GM19328 (cell line): ENCODE measurements at regions not wholly inside any gene's neighbourhood (a gene's known extent, or its start where the extent isn't known, plus 50 kb on each side); places are given as distances from the start of the nearest gene placed in this dataset.
"Not testable (repeated sequence)": the region's sequence is repeated elsewhere in the genome, so short reads cannot be mapped to it uniquely, and the experiment has no call there.

Experiments
- ATAC-seq: cut with Tn5 transposase; IDR thresholded peaks from one replicate; pipeline ENCODE4 v1.9.1; 2021; ENCODE audit warnings: mild to moderate bottlenecking, moderate library complexity; ENCODE audit not compliant: unreplicated experiment

DNA sequence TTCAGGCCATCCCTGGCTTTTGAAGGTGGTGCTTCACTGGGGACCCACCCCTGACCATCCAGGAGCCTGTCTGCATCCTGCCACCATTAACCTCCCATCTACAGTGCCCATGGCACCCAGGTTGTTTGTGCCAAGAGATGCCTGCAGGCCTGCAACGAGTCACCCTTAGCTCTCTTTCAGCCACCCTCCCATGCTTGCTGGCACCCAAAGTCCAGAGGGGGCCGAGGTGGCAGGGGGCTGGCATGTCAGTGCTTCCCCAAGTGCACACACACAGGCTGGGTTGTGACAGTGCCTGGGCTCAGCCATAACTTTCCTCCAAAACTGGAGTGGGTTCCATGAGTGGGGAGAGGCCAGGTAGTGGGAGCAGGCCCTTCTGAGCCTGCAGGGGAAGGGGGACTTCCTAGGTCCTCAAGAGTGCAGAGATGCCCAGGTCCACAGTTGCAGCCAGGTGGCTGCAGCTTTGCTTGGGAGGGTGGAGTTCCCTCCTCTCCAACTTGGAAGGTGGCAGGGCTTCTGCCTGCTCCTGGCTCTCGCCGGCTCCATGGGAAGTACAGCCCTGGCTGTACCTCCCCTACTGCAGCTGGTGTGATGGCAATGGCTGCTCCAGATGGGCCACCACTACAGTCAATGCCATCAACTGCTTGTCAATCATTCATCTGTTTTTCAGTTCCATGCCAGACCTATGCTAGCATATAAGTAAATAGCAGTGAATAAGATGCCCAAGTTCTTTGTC, 235.9 kb upstream of the GIMD1 start:
- no peak for ATAC-seq

DNA sequence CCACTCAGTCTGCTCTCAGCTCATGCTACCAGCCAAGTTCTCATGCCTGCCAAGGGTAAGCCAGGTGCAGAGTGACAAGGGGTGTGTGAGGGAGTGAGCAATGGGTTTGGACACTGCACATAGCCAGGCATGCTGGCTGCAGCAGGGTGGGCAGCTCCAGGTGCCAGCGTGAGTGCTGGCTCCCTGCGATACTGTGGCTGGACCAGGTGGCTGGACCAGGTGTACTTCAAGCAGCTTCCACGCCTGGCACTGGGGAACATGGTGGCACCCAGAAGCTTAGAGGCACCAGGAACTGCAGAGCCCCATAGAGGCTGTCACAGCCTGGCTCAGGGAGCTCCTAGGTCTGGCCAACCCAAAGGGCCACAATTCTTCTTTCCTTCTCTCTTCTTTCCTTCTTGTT, 234.9 kb upstream of the GIMD1 start:
- no peak for ATAC-seq

DNA sequence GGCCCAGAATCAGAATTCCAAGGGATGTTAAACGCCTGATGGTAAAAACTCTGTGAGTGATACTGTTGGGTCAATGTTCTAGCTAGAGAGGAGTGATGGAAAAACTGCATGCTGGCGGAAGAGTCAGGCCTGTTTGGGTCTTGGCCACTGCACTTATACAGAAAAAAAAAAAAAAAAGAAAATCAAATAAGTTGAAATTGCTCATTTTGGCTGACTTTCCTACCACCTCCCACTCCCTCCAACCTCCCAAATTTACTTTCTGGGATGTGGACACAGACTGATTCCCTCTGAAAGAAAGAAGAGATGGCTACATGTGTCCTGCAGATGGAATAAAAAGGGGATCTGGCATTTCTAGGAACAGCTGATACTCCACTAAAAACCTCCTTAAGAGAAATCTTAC, 234.1 kb upstream of the GIMD1 start:
- no peak for ATAC-seq

DNA sequence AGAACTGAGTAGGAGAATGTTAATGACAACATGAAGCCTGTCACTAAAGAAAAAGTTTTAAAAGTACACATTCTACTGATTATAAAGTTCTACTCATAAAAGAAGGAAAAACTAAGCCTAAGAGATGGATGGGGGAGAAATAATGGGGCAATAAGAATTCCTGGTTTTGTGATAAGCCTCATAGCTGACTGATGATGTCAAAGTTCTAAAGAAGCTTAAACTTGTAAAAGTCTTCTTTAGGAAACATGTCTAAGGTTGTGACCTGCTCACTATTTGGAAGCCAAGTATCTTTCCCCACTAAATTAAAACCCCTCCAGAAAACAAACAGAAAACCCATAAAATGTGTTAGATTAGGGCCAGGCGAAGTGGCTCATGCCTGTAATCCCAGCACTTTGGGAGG, 232.9 kb upstream of the GIMD1 start:
- ATAC-seq = no peak

DNA sequence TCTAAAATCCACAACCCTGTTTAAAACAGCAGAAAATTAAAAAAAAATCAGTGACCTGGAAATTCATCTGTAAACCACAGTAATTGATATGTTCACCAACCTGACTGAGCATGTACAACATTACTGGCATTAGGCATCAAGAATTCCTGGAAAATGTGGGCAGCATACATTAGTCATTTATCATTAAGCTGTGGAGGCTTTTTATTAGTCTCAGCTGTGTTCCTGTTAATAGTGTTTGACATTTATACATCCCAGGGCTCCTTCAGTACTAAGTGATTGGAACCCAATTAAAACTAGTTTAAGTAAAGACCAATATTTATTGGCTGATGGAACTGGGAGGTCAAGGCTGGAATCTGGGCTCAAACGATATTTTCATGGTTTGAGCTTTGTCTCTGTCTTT, 227.3 kb upstream of the GIMD1 start:
- ATAC-seq = no peak

DNA sequence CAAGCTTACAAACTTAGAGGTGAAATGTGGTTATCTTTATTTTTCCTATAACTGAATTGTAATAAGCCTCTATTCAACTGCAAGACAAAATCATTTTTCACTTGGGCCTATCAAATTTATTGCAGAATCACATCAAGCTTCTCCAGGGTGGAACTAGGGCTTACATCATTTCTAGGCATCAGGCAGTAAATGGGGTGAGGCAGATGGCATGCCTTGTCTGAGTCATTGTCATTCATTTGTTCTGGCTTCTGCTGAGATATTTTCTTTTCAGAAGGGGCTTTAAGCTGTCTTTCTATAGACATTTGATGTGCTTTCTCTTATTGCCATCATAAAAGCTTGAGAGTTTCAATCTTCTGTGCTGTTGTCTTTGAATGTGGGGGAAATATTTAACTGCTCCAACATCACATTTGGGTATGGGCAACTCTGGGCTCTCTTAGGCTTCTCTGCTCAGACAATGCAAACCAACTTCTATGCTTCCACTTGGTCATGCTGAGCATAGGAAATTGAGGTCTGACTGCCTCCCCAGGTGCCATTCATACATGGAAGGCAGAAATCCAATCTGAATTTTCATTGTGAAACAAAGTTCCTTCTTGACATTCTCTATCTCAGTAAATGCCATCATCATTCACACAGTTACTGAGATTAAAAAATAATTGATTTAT, 225.8 kb upstream of the GIMD1 start:
- no peak for ATAC-seq

DNA sequence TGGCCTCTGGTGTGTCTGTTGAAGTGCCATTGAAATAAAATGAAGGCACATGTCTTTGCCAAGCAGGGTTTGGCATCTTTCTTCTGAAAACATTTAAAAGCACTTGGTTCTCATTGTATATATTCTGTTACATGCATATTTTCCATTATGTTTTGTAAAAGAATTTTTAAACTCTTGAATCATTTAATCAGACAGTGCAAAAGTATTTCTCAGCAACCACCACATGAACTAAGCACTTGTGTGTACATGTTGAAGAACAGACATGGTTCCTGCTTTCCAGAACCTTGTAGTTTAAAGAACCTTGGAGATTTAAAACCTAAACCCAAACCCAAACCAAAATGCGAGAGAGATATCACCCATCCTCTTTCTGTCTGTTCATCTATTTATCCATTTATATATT, 220.3 kb upstream of the GIMD1 start:
- no peak for ATAC-seq

DNA sequence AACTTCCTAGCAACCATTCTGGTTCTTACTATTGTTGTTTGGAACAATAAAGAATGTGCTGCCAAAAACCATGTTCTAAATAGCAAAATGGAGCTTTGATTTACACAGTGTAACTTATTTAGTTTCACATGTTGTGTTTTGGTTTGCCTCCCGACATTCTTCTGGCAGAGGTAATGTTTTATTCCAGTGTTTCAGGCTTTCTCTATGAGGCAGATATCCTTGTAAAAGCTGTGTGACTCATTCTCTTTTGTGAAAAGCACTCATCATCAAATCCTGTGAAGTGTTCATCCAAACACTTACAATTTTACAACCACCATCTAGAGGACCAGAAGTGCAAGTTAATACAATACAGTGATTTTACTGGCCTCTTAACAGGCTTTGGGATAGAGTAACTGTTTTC, 219.0 kb upstream of the GIMD1 start:
- no peak for ATAC-seq

DNA sequence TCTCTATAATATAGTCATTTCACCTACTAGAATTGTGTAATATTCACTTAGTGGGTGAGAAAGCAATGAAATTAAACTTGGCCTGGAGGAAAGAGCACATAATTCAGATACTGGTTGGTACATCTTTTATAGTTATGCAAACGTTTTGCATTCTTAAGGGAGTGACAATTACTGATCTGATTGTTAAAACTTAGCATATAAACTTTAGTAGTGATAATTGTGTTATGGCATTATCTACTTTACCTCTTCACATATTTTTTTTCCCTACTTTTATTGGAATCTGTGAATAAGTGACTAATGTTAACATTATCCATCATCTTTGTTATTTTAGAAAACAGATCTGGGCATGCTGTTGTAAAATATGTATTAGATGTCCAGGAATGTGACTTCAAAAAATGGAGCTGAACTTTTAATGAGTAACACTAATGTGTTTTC, 217.4 kb upstream of the GIMD1 start:
- no peak for ATAC-seq

DNA sequence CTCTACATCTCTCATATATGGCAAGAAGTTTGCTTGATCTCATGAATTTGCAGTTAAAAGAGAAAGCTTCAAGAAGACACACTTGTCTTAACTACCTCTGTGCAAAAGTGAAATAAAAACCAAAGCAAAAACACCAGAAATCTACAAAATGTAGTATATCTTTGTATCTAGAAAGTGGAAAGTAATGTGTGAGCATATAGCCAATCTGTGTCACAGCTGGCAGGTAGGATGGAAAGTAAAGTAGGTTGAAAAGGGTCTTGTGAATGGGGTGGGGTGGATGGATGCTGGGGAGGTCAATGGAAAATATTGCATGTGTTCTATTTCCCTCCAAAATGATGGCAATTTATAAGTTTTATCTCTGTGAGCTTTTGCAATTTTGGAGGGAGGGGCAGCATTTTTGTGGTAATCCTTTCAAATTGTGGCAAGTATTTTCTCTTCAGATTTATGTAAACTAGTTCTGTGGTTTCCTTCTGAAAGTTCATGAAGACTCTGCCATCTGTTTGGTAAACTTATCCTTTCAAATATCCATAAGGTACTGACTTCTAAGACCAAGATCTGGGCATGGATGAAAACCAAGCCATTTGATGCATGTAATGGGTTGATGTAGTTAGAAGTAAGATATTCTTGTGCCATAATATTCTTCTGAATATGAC, 215.9 kb upstream of the GIMD1 start:
- ATAC-seq = no peak

DNA sequence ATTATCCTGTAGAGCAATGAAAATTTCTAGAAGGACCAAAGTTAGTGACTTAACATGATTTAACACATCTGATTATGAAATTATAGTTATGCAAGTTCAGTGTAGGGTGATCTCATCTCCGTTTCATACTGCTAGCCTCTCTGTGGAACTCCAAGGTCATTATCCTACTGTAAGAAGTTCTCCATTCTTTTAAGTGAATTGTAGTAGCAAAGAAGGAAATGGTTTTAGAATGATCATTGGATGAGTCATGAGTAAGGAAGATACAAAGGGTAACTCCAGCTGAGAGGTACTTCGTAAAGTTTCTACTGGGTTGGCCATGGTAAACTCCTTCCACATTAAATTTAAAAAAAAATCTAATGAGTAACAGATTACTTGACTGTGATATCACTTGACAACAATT, 215.0 kb upstream of the GIMD1 start:
- no peak for ATAC-seq

DNA sequence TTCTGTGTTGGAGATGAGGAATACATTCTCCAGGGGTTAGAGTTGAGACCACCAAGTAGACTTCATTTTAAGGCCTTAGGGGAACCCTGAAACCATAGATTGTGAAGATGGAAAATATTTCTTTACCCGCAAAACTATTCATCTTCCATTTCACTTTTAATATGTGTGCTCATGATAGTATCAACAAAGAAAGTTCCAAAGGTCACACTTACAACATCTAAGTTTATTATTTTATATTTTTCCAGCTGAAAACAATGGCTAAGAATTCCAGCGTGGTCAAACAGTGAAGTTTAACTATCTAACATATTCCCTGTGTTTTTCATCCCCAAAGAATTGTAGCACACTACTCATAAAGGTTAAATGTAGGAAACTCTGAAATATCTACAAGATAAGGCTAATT, 214.5 kb upstream of the GIMD1 start:
- no peak for ATAC-seq

DNA sequence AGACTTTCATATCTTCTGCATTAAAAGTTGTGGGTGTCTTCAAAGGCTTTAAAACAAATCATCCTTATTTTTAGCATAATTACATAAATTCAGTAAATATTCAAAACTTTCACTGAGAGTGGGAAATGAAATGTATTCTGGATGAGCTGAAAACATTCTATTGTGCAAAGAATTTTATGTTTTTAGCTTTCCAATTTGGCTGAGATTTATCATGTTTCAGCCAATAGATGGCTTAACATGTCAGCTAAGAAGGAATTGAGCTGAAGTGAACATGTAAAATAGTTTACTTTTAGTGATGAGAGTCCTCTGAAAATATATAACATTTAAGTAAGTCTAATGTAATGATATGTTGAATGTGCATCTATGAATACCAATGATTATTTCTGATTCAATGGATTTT, 213.5 kb upstream of the GIMD1 start:
- ATAC-seq = no peak

DNA sequence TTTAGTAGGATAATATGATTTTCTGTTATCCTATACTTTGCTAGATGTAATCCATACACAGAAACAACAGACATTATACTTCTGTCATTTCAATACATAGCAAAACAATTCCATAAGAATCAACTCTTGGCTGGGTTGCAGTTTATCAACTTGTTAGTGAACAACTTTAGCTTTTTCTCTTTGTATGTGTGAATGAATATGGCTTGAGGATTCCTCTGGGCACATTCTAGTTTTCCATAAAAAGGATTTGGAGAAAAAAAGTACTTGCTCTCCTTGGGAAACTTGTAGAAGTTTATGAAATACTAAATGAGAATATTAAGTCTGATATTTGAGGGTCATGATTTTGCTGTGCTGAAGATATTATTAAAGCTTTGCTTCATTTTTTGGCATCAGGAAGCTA, 210.7 kb upstream of the GIMD1 start:
- ATAC-seq = no peak

DNA sequence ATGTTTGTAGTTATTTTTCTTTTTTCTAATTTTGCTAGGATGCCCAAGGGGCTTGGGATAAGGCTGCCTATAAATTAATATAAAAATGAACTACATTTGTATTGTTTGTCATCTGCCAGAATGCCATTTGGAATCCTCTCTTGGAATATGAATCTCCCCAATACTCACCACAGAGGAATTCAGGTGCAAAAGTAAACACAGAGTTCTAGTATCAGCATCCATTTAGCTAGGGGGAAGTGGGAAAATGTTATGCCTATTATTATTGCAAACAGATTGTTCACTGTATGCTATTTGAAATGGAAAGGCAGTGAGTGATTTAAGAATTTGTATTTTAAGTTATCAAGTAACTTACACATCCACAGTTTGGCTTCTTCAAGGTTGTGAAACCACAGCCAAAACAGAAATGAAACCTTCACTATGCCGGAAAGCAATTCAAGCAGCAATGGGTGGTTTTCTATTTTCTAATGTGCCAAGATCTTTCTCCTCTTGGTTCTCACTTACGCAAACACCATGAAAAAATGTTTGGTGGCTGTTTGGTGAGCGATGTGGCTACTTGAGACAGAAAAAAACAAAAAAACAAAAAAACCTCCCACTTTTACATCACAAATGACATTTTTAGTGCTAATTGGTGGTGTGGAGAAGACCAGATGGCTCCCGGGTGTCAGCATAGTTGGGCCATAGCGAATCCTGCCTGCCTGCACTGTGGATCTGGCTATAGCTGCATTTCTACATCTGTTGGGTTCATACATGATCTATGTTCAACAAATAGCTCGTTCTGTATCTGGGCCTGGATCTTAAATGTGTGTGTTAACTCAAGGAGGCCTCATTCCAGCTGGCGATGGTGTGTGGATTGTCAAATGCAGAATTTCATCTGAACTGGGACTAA, 200.8 kb upstream of the GIMD1 start:
- no peak for ATAC-seq

DNA sequence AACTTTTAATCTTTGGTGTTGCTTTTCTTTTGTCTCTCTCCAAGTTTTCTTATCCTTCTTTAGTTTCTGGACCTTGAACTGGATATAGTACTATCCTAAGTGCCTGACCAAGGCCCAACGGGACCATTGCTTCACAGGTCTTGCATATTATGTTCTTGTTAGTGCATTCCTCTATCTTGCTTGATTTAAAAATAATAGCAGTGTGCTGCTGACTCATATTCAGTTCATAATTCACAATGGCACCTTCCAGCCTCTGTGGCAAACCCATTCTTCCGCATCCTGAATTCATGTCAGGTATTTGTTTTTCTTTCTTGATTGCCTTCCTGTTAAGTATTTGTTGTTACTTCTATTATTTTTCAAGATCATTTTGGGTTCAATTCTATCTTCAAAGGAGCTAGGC, 197.1 kb upstream of the GIMD1 start:
- ATAC-seq = no peak

DNA sequence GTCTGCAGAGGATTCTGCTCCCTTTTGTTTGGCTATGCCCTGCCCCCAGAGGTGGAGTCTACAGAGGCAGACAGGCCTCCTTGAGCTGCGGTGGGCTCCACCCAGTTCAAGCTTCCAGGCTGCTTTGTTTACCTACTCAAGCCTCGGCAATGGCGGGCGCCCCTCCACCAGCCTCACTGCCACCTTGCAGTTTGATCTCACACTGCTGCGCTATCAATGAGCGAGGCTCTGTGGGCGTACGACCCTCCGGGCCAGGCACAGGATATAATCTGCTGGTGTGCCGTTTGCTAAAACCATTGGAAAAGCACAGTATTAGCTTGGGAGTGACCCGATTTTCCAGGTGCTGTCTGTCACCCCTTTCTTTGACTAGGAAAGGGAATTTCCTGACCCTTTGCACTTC, 195.1 kb upstream of the GIMD1 start:
- ATAC-seq = not testable (repeated sequence)

DNA sequence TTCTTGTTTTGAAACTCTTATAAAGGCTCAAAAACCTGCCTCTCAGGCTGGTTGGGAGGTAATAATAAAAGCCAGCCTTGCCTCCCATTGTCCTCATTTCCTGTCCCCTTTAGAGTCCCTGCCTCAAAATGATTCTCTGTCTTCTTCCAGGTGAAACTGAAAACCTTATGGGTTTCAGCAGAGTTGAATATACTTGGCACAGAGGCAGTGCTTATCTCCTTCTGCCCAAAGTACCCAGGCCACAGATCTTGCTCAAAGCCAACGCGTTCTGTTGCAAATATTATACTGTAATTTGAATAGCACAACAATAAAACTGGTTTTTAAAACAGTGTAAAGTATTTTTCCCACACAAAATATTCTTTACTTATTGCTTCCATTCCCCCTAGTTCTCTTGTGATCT, 183.1 kb upstream of the GIMD1 start:
- no peak for ATAC-seq

DNA sequence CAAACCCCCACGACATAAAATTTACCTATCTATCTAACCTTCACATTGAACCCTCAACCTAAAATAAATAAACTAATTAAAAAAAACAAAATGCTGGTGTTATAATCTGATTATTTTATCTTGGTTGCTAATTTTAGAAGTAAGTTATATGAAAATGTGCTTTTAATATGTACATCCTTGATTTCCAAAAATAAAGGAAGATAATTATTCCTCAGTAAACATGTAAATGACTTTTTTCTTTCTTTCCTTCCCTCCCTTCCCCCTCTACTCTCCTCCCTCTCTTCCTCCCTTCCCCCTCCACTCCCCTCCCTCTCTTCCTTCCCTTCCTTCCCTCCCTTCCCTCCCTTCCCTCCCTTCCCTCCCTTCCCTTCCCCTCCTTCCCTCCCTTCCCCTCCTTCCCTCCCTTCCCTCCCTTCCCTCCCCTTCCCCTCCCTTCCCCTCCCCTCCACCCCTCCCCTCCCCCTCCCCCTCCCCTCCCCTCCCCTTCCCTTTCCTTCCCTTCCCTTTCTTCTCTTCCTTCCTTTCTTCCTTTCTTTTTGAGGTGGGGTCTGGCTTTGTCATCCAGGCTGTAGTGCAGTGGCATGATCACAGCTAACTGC, 180.0 kb upstream of the GIMD1 start:
- ATAC-seq = no peak

DNA sequence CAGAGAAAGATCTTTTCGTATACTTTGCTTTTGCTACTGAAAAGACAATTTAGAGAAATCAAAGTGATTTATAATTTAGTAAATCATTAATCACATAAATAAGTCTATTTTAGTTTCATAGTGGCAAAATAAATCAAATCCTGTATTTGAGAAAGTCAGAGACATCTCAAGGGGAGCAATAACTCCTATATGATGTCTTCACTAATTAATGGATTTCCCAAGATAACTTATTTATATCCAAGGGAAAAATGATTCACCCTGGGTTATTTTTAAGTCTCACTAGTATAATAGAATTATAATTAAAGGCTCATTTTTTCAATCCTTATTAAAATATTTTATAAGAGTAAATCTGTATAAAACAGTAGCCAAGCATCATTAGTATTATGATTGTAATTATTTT, 177.8 kb upstream of the GIMD1 start:
- no peak for ATAC-seq

DNA sequence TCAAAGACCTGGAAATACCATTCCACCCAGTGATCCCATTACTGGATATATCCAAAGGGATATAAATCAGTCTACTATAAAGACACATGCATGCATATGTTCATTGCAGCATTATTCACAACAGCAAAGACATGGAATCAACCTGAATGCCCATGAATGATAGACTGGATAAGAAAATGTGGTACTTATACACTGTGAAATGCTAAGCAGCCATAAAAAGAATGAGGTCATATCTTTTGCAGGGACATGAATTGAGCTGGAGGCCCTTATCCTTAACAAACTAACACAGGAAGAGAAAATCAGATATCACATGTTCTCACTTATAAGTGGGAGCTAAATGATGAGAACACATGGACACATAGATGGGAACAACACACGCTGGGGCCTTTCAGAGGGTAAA, 174.0 kb upstream of the GIMD1 start:
- not testable (repeated sequence) for ATAC-seq
